HEK293 (cell line): ENCODE measurements at regions not wholly inside any gene's neighbourhood (a gene's known extent, or its start where the extent isn't known, plus 50 kb on each side); places are given as distances from the start of the nearest gene placed in this dataset.

Experiments used
- ZBTB21 ChIP-seq: fragments of 450-650 bp; formaldehyde crosslinking; IDR thresholded peaks from 2 replicates; pipeline ENCODE4 v1.5.1; 2017; ENCODE audit warnings: missing biosample characterization, missing genetic modification characterization
- ZNF37A ChIP-seq: fragments of 450-650 bp; IDR thresholded peaks from 2 replicates; pipeline ENCODE4 v1.5.1; 2018; ENCODE audit warnings: missing biosample characterization, missing genetic modification characterization
- ZNF404 ChIP-seq: fragments of 450-650 bp; formaldehyde crosslinking; IDR thresholded peaks from 2 replicates; pipeline ENCODE4 v1.5.1; 2017; ENCODE audit warnings: missing biosample characterization, missing genetic modification characterization
- ZNF426 ChIP-seq: fragments of 450-650 bp; formaldehyde crosslinking; IDR thresholded peaks from 2 replicates; pipeline ENCODE4 v1.5.1; 2017; ENCODE audit warnings: missing biosample characterization, missing genetic modification characterization, mild to moderate bottlenecking, inconsistent platforms, moderate library complexity
- ZSCAN18 ChIP-seq: fragments of 450-650 bp; formaldehyde crosslinking; IDR thresholded peaks from 2 replicates; pipeline ENCODE4 v1.5.1; 2016; ENCODE audit warnings: missing biosample characterization, missing genetic modification characterization
- TF ChIP-seq, protein P1 (sequence below): fragments of 450-650 bp; formaldehyde crosslinking; IDR thresholded peaks from 2 replicates; pipeline ENCODE4 v1.5.1; 2016; ENCODE audit warnings: missing biosample characterization, missing genetic modification characterization
- TF ChIP-seq, protein P2 (sequence below): fragments of 450-650 bp; formaldehyde crosslinking; IDR thresholded peaks from 2 replicates; pipeline ENCODE4 v1.5.1; 2016; ENCODE audit warnings: missing biosample characterization, missing genetic modification characterization, borderline replicate concordance
- TF ChIP-seq, protein P3 (sequence below): fragments of 450-650 bp; formaldehyde crosslinking; IDR thresholded peaks from 2 replicates; pipeline ENCODE4 v1.5.1; 2016; ENCODE audit warnings: missing biosample characterization, missing genetic modification characterization

DNA sequence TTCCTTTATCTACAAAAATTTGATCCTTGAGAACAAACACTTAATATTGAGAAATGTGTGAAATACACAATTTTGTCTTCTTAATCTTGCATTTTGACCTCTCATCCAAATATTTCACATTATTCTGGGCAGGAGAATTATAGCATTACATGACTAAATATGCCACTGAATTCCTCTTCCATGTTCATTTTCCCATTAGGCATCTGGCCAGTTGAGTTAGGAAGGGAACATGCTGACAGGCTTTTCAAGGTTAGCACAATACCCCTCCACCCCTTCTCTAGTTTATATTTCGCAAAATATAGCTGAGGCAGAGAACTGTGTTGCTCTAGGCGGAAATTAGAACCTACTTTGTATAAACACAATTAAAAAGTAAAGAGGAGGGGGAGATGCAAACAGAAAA lies 271.7 kb upstream of the ZC3H12C start:
- TF ChIP-seq ZNF404 (tag by site-specific recombination) (no peak), ZBTB21 (no peak), ZNF37A (tag by site-specific recombination) (no peak), ZNF426 (no peak), ZSCAN18 (tag by site-specific recombination) (no peak)
- TF ChIP-seq, protein P1, sequence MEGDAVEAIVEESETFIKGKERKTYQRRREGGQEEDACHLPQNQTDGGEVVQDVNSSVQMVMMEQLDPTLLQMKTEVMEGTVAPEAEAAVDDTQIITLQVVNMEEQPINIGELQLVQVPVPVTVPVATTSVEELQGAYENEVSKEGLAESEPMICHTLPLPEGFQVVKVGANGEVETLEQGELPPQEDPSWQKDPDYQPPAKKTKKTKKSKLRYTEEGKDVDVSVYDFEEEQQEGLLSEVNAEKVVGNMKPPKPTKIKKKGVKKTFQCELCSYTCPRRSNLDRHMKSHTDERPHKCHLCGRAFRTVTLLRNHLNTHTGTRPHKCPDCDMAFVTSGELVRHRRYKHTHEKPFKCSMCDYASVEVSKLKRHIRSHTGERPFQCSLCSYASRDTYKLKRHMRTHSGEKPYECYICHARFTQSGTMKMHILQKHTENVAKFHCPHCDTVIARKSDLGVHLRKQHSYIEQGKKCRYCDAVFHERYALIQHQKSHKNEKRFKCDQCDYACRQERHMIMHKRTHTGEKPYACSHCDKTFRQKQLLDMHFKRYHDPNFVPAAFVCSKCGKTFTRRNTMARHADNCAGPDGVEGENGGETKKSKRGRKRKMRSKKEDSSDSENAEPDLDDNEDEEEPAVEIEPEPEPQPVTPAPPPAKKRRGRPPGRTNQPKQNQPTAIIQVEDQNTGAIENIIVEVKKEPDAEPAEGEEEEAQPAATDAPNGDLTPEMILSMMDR = no peak
- TF ChIP-seq, protein P2, sequence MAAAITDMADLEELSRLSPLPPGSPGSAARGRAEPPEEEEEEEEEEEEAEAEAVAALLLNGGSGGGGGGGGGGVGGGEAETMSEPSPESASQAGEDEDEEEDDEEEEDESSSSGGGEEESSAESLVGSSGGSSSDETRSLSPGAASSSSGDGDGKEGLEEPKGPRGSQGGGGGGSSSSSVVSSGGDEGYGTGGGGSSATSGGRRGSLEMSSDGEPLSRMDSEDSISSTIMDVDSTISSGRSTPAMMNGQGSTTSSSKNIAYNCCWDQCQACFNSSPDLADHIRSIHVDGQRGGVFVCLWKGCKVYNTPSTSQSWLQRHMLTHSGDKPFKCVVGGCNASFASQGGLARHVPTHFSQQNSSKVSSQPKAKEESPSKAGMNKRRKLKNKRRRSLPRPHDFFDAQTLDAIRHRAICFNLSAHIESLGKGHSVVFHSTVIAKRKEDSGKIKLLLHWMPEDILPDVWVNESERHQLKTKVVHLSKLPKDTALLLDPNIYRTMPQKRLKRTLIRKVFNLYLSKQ (tag by site-specific recombination) = no peak
- TF ChIP-seq, protein P3, sequence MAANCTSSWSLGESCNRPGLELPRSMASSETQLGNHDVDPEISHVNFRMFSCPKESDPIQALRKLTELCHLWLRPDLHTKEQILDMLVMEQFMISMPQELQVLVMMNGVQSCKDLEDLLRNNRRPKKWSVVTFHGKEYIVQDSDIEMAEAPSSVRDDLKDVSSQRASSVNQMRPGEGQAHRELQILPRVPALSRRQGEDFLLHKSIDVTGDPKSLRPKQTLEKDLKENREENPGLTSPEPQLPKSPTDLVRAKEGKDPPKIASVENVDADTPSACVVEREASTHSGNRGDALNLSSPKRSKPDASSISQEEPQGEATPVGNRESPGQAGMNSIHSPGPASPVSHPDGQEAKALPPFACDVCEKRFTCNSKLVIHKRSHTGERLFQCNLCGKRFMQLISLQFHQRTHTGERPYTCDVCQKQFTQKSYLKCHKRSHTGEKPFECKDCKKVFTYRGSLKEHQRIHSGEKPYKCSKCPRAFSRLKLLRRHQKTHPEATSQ = no peak
